ENCODE measurements at regions not wholly inside any gene's neighbourhood (a gene's known extent, or its start where the extent isn't known, plus 50 kb on each side); places are given as distances from the start of the nearest gene placed in this dataset.

GRCh38 chr16:7051591-7052349 lies 280.9 kb upstream of the RBFOX1 start:
- no peaks in the 10 kb centered on the region for H3K9me3 ChIP-seq
- H3K36me3 ChIP-seq = no peaks in the 10 kb centered on the region
- H3K4me1 ChIP-seq (ENCODE audit: control insufficient read depth in 1 of 2, insufficient read depth in 1 of 2, low read depth in 1 of 2, low read length in 1 of 2) = no peaks in the 10 kb centered on the region
- no peak overlapping the region for H3K4me3 ChIP-seq (ENCODE audit: low read depth in 1 of 2, low read length in 1 of 2)
- no peaks in the 10 kb centered on the region for H3K27me3 ChIP-seq
- TF ChIP-seq CTCF (IDR thresholded peaks at IDR 0.05) = no peak
- H3K27ac ChIP-seq = no peak overlapping the region

- H3K9me3 ChIP-seq = no peaks in the 10 kb centered on the region
- H3K27ac ChIP-seq = no peak overlapping the region
- H3K27me3 ChIP-seq = no peaks in the 10 kb centered on the region
- TF ChIP-seq CTCF (IDR thresholded peaks at IDR 0.05) = no peak
- no peaks in the 10 kb centered on the region for H3K4me1 ChIP-seq (ENCODE audit: control insufficient read depth in 1 of 2, insufficient read depth in 1 of 2, low read depth in 1 of 2, low read length in 1 of 2)
- no peaks in the 10 kb centered on the region for H3K36me3 ChIP-seq
- no peak overlapping the region for H3K4me3 ChIP-seq (ENCODE audit: low read depth in 1 of 2, low read length in 1 of 2)
Observed at GRCh38 chr16:7044331-7044730, 288.3 kb upstream of the RBFOX1 start.

GRCh38 chr16:7038475-7038874 lies 294.2 kb upstream of the RBFOX1 start:
- no peak for TF ChIP-seq CTCF (IDR thresholded peaks at IDR 0.05)
- Histone ChIP-seq H3K27me3 (no peaks in the 10 kb centered on the region), H3K9me3 (no peaks in the 10 kb centered on the region), H3K4me1 (ENCODE audit: control insufficient read depth in 1 of 2, insufficient read depth in 1 of 2, low read depth in 1 of 2, low read length in 1 of 2) (no peaks in the 10 kb centered on the region), H3K27ac (no peak overlapping the region), H3K36me3 (no peaks in the 10 kb centered on the region), H3K4me3 (ENCODE audit: low read depth in 1 of 2, low read length in 1 of 2) (no peak overlapping the region)

GRCh38 chr16:7037495-7037894 lies 295.1 kb upstream of the RBFOX1 start:
- H3K4me1 ChIP-seq (ENCODE audit: control insufficient read depth in 1 of 2, insufficient read depth in 1 of 2, low read depth in 1 of 2, low read length in 1 of 2) = no peaks in the 10 kb centered on the region
- H3K4me3 ChIP-seq (ENCODE audit: low read depth in 1 of 2, low read length in 1 of 2) = no peak overlapping the region
- H3K36me3 ChIP-seq = no peaks in the 10 kb centered on the region
- H3K27ac ChIP-seq = no peak overlapping the region
- no peaks in the 10 kb centered on the region for H3K9me3 ChIP-seq
- no peak for TF ChIP-seq CTCF (IDR thresholded peaks at IDR 0.05)
- no peaks in the 10 kb centered on the region for H3K27me3 ChIP-seq

GRCh38 chr16:7031031-7031430 lies 301.6 kb upstream of the RBFOX1 start:
- H3K27ac ChIP-seq = no peak overlapping the region
- H3K36me3 ChIP-seq = no peaks in the 10 kb centered on the region
- H3K9me3 ChIP-seq = no peaks in the 10 kb centered on the region
- TF ChIP-seq CTCF (IDR thresholded peaks at IDR 0.05) = no peak
- no peaks in the 10 kb centered on the region for H3K27me3 ChIP-seq
- no peak overlapping the region for H3K4me3 ChIP-seq (ENCODE audit: low read depth in 1 of 2, low read length in 1 of 2)
- no peaks in the 10 kb centered on the region for H3K4me1 ChIP-seq (ENCODE audit: control insufficient read depth in 1 of 2, insufficient read depth in 1 of 2, low read depth in 1 of 2, low read length in 1 of 2)

Data from neutrophil (primary cell).